ENCODE measurements at regions not wholly inside any gene's neighbourhood (a gene's known extent, or its start where the extent isn't known, plus 50 kb on each side); places are given as distances from the start of the nearest gene placed in this dataset.

DNA sequence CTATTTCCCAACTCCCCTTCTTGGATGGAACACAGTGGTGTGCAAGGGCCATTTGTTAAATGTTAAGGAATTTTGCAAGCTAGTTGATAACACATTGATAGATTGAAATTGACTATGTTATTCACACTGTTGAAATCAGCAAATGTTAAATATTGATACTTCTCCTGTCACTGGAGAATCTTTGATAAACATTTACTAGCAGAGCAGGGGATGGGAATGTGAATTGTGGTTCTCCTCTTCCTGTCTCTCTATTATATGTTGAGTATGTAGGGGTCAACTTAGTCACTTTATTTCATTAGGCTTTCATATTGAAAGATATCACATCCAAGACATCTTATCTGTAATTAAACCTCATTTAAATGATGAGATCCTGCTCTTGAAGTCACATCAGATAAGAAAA is 533.9 kb downstream of the TLR4 start:
- no peak for TF ChIP-seq POLR2A (IDR thresholded peaks at IDR 0.05)
- TF ChIP-seq, protein P1, sequence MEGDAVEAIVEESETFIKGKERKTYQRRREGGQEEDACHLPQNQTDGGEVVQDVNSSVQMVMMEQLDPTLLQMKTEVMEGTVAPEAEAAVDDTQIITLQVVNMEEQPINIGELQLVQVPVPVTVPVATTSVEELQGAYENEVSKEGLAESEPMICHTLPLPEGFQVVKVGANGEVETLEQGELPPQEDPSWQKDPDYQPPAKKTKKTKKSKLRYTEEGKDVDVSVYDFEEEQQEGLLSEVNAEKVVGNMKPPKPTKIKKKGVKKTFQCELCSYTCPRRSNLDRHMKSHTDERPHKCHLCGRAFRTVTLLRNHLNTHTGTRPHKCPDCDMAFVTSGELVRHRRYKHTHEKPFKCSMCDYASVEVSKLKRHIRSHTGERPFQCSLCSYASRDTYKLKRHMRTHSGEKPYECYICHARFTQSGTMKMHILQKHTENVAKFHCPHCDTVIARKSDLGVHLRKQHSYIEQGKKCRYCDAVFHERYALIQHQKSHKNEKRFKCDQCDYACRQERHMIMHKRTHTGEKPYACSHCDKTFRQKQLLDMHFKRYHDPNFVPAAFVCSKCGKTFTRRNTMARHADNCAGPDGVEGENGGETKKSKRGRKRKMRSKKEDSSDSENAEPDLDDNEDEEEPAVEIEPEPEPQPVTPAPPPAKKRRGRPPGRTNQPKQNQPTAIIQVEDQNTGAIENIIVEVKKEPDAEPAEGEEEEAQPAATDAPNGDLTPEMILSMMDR (IDR thresholded peaks at IDR 0.05) = no peak
